ENCODE measurements at regions not wholly inside any gene's neighbourhood (a gene's known extent, or its start where the extent isn't known, plus 50 kb on each side); places are given as distances from the start of the nearest gene placed in this dataset.

DNA sequence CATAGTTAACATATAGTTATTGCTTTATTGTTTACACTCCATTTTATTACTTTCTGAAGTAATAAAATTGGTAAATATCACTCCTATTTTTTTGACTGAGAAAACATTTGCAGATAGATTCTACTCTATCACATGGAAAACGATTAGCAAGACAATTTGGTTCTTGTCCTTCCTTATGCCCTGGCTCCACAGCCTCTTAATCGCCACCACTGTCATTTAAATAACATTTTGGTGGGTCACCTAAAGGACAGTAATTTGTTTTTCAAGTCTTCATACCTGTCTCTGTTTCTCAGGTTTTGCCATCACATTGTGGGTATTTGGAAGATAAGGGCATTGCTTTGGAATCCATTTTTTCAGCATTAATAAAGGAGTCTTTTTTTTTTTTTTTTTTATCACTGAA lies 521.5 kb upstream of the IRAK1BP1 start:
- TF ChIP-seq, protein P1, sequence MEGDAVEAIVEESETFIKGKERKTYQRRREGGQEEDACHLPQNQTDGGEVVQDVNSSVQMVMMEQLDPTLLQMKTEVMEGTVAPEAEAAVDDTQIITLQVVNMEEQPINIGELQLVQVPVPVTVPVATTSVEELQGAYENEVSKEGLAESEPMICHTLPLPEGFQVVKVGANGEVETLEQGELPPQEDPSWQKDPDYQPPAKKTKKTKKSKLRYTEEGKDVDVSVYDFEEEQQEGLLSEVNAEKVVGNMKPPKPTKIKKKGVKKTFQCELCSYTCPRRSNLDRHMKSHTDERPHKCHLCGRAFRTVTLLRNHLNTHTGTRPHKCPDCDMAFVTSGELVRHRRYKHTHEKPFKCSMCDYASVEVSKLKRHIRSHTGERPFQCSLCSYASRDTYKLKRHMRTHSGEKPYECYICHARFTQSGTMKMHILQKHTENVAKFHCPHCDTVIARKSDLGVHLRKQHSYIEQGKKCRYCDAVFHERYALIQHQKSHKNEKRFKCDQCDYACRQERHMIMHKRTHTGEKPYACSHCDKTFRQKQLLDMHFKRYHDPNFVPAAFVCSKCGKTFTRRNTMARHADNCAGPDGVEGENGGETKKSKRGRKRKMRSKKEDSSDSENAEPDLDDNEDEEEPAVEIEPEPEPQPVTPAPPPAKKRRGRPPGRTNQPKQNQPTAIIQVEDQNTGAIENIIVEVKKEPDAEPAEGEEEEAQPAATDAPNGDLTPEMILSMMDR (IDR thresholded peaks at IDR 0.05; ENCODE audit: low read depth, low read length): no peak
- no peak for TF ChIP-seq EZH2phosphoT487 (IDR thresholded peaks at IDR 0.05; ENCODE audit: low read depth)
